ENCODE measurements at regions not wholly inside any gene's neighbourhood (a gene's known extent, or its start where the extent isn't known, plus 50 kb on each side); places are given as distances from the start of the nearest gene placed in this dataset.

- no peaks in the 10 kb centered on the region for H3K27me3 ChIP-seq
- H3K4me1 ChIP-seq = no peaks in the 10 kb centered on the region
- H3K4me3 ChIP-seq = no peak overlapping the region
- TF ChIP-seq CTCF (IDR thresholded peaks at IDR 0.05) = no peak
- DNase-seq (ENCODE audit: low spot score) = no peak
- H3K36me3 ChIP-seq = no peaks in the 10 kb centered on the region
- H3K27ac ChIP-seq = no peak overlapping the region
- H3K9me3 ChIP-seq = no peaks in the 10 kb centered on the region
Measured at GRCh38 chr6:165925474-165926156, 242.0 kb downstream of the TBXT start.

- no peak for DNase-seq (ENCODE audit: low spot score)
- Histone ChIP-seq H3K36me3 (no peaks in the 10 kb centered on the region), H3K4me1 (no peaks in the 10 kb centered on the region), H3K4me3 (no peak overlapping the region), H3K27me3 (no peaks in the 10 kb centered on the region), H3K27ac (no peak overlapping the region), H3K9me3 (no peaks in the 10 kb centered on the region)
- TF ChIP-seq CTCF (IDR thresholded peaks at IDR 0.05) = no peak
Measured at GRCh38 chr6:165922309-165922794, 245.3 kb downstream of the TBXT start.

- no peak for DNase-seq (ENCODE audit: low spot score)
- H3K4me1 ChIP-seq = no peaks in the 10 kb centered on the region
- no peak overlapping the region for H3K27ac ChIP-seq
- no peak for TF ChIP-seq CTCF (IDR thresholded peaks at IDR 0.05)
- no peaks in the 10 kb centered on the region for H3K27me3 ChIP-seq
- H3K9me3 ChIP-seq = no peaks in the 10 kb centered on the region
- no peaks in the 10 kb centered on the region for H3K36me3 ChIP-seq
- H3K4me3 ChIP-seq = no peak overlapping the region
Measured at GRCh38 chr6:165920896-165921671, 246.6 kb downstream of the TBXT start.

- H3K4me1 ChIP-seq = no peaks in the 10 kb centered on the region
- no peak for TF ChIP-seq CTCF (IDR thresholded peaks at IDR 0.05)
Measured at GRCh38 chr6:165917576-165917975, 250.1 kb downstream of the TBXT start.

GRCh38 chr6:165915022-165915770 is 252.2 kb upstream of the PDE10A start:
- Histone ChIP-seq H3K27ac (no peak overlapping the region), H3K4me3 (no peak overlapping the region), H3K4me1 (no peaks in the 10 kb centered on the region), H3K27me3 (no peaks in the 10 kb centered on the region), H3K36me3 (no peaks in the 10 kb centered on the region), H3K9me3 (no peaks in the 10 kb centered on the region)
- no peak for TF ChIP-seq CTCF (IDR thresholded peaks at IDR 0.05)
- DNase-seq (ENCODE audit: low spot score) = no peak

More at GRCh38 chr6:165917576-165917975, 250.1 kb downstream of the TBXT start:
- no peak overlapping the region for H3K27ac ChIP-seq
- H3K9me3 ChIP-seq = no peaks in the 10 kb centered on the region
- H3K27me3 ChIP-seq = no peaks in the 10 kb centered on the region
- no peaks in the 10 kb centered on the region for H3K36me3 ChIP-seq
- no peak overlapping the region for H3K4me3 ChIP-seq
- no peak for DNase-seq (ENCODE audit: low spot score)
